HepG2 (cell line): ENCODE measurements at regions not wholly inside any gene's neighbourhood (a gene's known extent, or its start where the extent isn't known, plus 50 kb on each side); places are given as distances from the start of the nearest gene placed in this dataset.

Experiments used
- ATAC-seq: fragments of 200-7000 bp; cut with Tn5 transposase; 3 replicates; pipeline ENCODE4 v1.9.1; 2020; ENCODE audit warnings: mild to moderate bottlenecking, moderate library complexity
- BruUV-seq: library from RNA; stranded (reverse); fragments of 400-500 nt; replicated peaks from 2 replicates; lab custom pipeline; 2021; lab: Mats Ljungman, UMichigan
- CTCF ChIA-PET: fragments of 300-600 bp; formaldehyde crosslinking; extraction: SDS; loops from one replicate; lab custom pipeline; 2021; ENCODE audit warnings: low total read pairs, inconsistent platforms, low intra/inter-chr PET ratio; lab: Yijun Ruan, JAX
- POLR2A ChIA-PET: fragments of 350-600 bp; sonication (Branson Sonifier 250); formaldehyde crosslinking; loops from one replicate; lab custom pipeline; 2020; ENCODE audit warnings: antibody characterized with exemption, inconsistent platforms; lab: Yijun Ruan, JAX
- DNase-seq: peaks from one replicate; pipeline ENCODE4 v3.0.0-alpha.2; 2015; ENCODE audit warnings: low spot score
- FAIRE-seq: peaks from 3 replicates; lab custom pipeline; 2011; peaks lifted over from hg19 to GRCh38; lab: Jason Lieb, UNC
- H2AFZ ChIP-seq: one replicate; pipeline ENCODE4 v1.6.1; 2011; ENCODE audit warnings: low read length, inconsistent platforms
- H3K27ac ChIP-seq: fragments of 300-600 bp; 3 replicates; pipeline ENCODE4 v1.8.0; 2011; ENCODE audit warnings: mixed run types, mild to moderate bottlenecking, mixed read lengths, low read length, inconsistent platforms; ENCODE audit not compliant: insufficient read depth; ENCODE audit errors: extremely low read length
- H3K27me3 ChIP-seq, 2 experiments: fragments of 200-600 bp in 1 of 2; 2 replicates in 1 of 2; 3 replicates in 1 of 2; pipeline versions ENCODE4 v1.6.0 to v1.8.0; 2011; ENCODE audit warnings: low read length in 2 of 2, mild to moderate bottlenecking in 2 of 2, moderate library complexity in 2 of 2, inconsistent platforms in 1 of 2; ENCODE audit not compliant: insufficient read depth in 2 of 2, control insufficient read depth in 1 of 2
- H3K36me3 ChIP-seq, 2 experiments: fragments of 200-600 bp in 1 of 2; replicated peaks in 1 of 2; 2 replicates in 1 of 2; 3 replicates in 1 of 2; pipeline versions ENCODE4 v1.5.1 to v1.8.0; 2011; ENCODE audit warnings: low read length in 2 of 2, inconsistent platforms in 1 of 2; ENCODE audit not compliant: insufficient read depth in 2 of 2, control insufficient read depth in 1 of 2
- H3K4me1 ChIP-seq: 2 replicates; pipeline ENCODE4 v1.5.1; 2012; ENCODE audit warnings: low read length, inconsistent platforms; ENCODE audit not compliant: insufficient read depth
- H3K4me2 ChIP-seq: 2 replicates; pipeline ENCODE4 v1.6.0; 2011; ENCODE audit warnings: low read depth, low read length, inconsistent platforms
- H3K4me3 ChIP-seq, 3 experiments: fragments of 200-600 bp in 1 of 3; sonication (generic), shearing (Covaris generic) in 1 of 3; replicated peaks in 1 of 3; 2 replicates each; pipeline ENCODE4 v1.5.1; 2011 to 2016; ENCODE audit warnings: low read length in 3 of 3, inconsistent platforms in 2 of 3, low read depth in 2 of 3, mild to moderate bottlenecking in 2 of 3, control low read depth in 1 of 3, mixed read lengths in 1 of 3; ENCODE audit not compliant: insufficient read depth in 1 of 3
- H3K79me2 ChIP-seq: one replicate; pipeline ENCODE4 v1.6.1; 2011; ENCODE audit warnings: low read length, inconsistent platforms; ENCODE audit not compliant: insufficient read depth
- H3K9ac ChIP-seq: 2 replicates; pipeline ENCODE4 v1.6.0; 2011; ENCODE audit warnings: mild to moderate bottlenecking, low read depth, low read length, inconsistent platforms; ENCODE audit not compliant: insufficient read depth
- H3K9me3 ChIP-seq: 2 replicates; pipeline ENCODE4 v1.5.1; 2012; ENCODE audit warnings: mild to moderate bottlenecking, low read length
- H4K20me1 ChIP-seq: 2 replicates; pipeline ENCODE4 v1.6.0; 2011; ENCODE audit warnings: inconsistent platforms, mild to moderate bottlenecking, low read length, moderate library complexity; ENCODE audit not compliant: insufficient read depth
- RBAK ChIP-seq: sonication (generic); formaldehyde crosslinking; IDR thresholded peaks from 2 replicates; pipeline ENCODE4 v1.5.1; 2020; ENCODE audit warnings: mild to moderate bottlenecking, missing genetic modification reagents
- STAG1 ChIP-seq: sonication (generic); formaldehyde crosslinking; IDR thresholded peaks from 2 replicates; pipeline ENCODE4 v1.4.0; 2020; ENCODE audit warnings: missing genetic modification reagents
- TAF15 ChIP-seq: fragments of 200-400 bp; formaldehyde crosslinking; IDR thresholded peaks from one replicate; pipeline ENCODE4 v1.6.1; 2018; ENCODE audit warnings: mild to moderate bottlenecking, low read depth, low read length; ENCODE audit not compliant: poor library complexity, severe bottlenecking
- TEAD2 ChIP-seq: sonication (generic); formaldehyde crosslinking; IDR thresholded peaks from 2 replicates; pipeline ENCODE4 v1.9.0; 2021; ENCODE audit warnings: missing genetic modification reagents
- ZNF230 ChIP-seq: sonication (generic); formaldehyde crosslinking; IDR thresholded peaks from 2 replicates; pipeline ENCODE4 v1.4.0; 2020; ENCODE audit warnings: mild to moderate bottlenecking, missing genetic modification reagents
- ZNF326 ChIP-seq: sonication (generic); formaldehyde crosslinking; IDR thresholded peaks from 2 replicates; pipeline ENCODE4 v1.4.0; 2020; ENCODE audit warnings: missing genetic modification reagents, borderline replicate concordance
- ZNF816 ChIP-seq: sonication (generic); formaldehyde crosslinking; IDR thresholded peaks from 2 replicates; pipeline ENCODE4 v1.8.0; 2022; ENCODE audit warnings: missing genetic modification reagents, mild to moderate bottlenecking, borderline replicate concordance
- WGBS: methylation state at CpG from one replicate; pipeline ENCODE4 v1.1.6; 2017; ENCODE audit warnings: low lambda C conversion rate; 5-methylcytosine and 5-hydroxymethylcytosine counted together
- in situ Hi-C: cut with HindIII; loops from 2 replicates; pipeline ENCODE4 v1.10.0; 2017; ENCODE audit warnings: low pct_unique_long_range_greater_than_20kb; ENCODE audit not compliant: extremely low pct_ligation_motif_present
- intact Hi-C: fragments of 100-400 bp; cut with micrococcal nuclease; formaldehyde crosslinking; loops from one replicate; pipeline ENCODE4 v1.10.0; 2022; ENCODE audit not compliant: unreplicated experiment
- TF ChIP-seq, protein P1 (sequence below): sonication (generic); formaldehyde crosslinking; IDR thresholded peaks from 2 replicates; pipeline ENCODE4 v1.8.1; 2023; ENCODE audit warnings: mild to moderate bottlenecking, missing genetic modification reagents
- TF ChIP-seq, protein P2 (sequence below): IDR thresholded peaks from 2 replicates; pipeline ENCODE4 v1.6.1; 2016; ENCODE audit warnings: control low read depth
- TF ChIP-seq, protein P3 (sequence below): sonication (generic); formaldehyde crosslinking; IDR thresholded peaks from 2 replicates; pipeline ENCODE4 v1.9.0; 2022; ENCODE audit warnings: low read depth, missing genetic modification reagents

DNA sequence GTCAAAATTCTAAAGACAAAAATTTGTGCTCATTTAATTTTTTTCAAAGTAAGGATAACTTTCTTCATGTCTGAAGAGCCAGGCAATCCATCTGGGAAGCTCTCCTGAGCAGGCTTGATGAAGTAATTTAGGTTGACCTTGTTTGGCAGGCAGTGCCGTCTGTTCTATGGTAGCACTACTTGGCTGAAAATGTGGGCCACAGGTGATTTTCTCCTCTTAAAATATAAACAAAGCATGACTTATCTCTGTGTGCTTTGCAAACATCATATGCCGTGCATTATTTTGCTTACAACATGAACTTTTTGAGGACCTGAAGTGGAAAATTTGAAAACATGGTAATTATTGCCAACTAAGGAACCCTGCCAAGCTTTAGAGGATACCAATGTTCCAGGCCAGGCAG lies 143.2 kb downstream of the RAP2B start:
- no peak for FAIRE-seq
- intact Hi-C loops = no loop called here

More for the DNA sequence above, 143.2 kb downstream of the RAP2B start:
- Histone ChIP-seq H3K36me3 (no peaks in the 10 kb centered on the region), H3K79me2 (no peaks in the 10 kb centered on the region), H4K20me1 (no peaks in the 10 kb centered on the region), H3K4me3 (no peak overlapping the region), H3K27ac (no peak overlapping the region), H2AFZ (no peak overlapping the region), H3K9ac (no peak overlapping the region), H3K9me3 (no peaks in the 10 kb centered on the region), H3K27me3 (no peaks in the 10 kb centered on the region), H3K4me1 (no peaks in the 10 kb centered on the region), H3K4me2 (no peak overlapping the region)
- ChIA-PET POLR2A (no interaction called here), CTCF (no interaction called here)
- WGBS = 0% methylated on average over 2 of the region's 2 CpGs
- in situ Hi-C loops = no loop called here
- DNase-seq (no peak), ATAC-seq (no peak)
- TF ChIP-seq, protein P1, sequence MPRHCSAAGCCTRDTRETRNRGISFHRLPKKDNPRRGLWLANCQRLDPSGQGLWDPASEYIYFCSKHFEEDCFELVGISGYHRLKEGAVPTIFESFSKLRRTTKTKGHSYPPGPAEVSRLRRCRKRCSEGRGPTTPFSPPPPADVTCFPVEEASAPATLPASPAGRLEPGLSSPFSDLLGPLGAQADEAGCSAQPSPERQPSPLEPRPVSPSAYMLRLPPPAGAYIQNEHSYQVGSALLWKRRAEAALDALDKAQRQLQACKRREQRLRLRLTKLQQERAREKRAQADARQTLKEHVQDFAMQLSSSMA = no peak
- TF ChIP-seq STAG1 (CRISPR knock-in tag) (no peak), RBAK (no peak), TAF15 (no peak), ZNF230 (CRISPR knock-in tag) (no peak), ZNF816 (no peak), TEAD2 (CRISPR knock-in tag) (no peak), ZNF326 (no peak)
- TF ChIP-seq, protein P2, sequence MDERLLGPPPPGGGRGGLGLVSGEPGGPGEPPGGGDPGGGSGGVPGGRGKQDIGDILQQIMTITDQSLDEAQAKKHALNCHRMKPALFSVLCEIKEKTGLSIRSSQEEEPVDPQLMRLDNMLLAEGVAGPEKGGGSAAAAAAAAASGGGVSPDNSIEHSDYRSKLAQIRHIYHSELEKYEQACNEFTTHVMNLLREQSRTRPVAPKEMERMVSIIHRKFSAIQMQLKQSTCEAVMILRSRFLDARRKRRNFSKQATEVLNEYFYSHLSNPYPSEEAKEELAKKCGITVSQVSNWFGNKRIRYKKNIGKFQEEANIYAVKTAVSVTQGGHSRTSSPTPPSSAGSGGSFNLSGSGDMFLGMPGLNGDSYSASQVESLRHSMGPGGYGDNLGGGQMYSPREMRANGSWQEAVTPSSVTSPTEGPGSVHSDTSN (CRISPR knock-in tag) = no peak
- TF ChIP-seq, protein P3, sequence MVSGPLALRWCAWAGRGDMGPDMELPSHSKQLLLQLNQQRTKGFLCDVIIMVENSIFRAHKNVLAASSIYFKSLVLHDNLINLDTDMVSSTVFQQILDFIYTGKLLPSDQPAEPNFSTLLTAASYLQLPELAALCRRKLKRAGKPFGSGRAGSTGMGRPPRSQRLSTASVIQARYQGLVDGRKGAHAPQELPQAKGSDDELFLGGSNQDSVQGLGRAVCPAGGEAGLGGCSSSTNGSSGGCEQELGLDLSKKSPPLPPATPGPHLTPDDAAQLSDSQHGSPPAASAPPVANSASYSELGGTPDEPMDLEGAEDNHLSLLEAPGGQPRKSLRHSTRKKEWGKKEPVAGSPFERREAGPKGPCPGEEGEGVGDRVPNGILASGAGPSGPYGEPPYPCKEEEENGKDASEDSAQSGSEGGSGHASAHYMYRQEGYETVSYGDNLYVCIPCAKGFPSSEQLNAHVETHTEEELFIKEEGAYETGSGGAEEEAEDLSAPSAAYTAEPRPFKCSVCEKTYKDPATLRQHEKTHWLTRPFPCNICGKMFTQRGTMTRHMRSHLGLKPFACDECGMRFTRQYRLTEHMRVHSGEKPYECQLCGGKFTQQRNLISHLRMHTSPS = no peak
- BruUV-seq = no TSS peak
